ENCODE measurements at regions not wholly inside any gene's neighbourhood (a gene's known extent, or its start where the extent isn't known, plus 50 kb on each side); places are given as distances from the start of the nearest gene placed in this dataset.
A peak's percentile ranks its signal among the peaks of the same experiment; 100 is the strongest.

- TF ChIP-seq TAF1 (IDR thresholded peaks at IDR 0.05; ENCODE audit: borderline replicate concordance, low read depth, low read length) (no peak), POLR2AphosphoS5 (IDR thresholded peaks at IDR 0.05; ENCODE audit: low read depth, low read length) (no peak), POLR2A (IDR thresholded peaks at IDR 0.05; ENCODE audit: low read depth, low read length) (no peak)
- DNase-seq (ENCODE audit: insufficient read length) (no peak), FAIRE-seq (no peak)
These were observed 289.8 kb upstream of the KLF6 start for GRCh38 chr10:4074545-4075407.

- FAIRE-seq: no peak
These were observed 288.9 kb upstream of the KLF6 start for GRCh38 chr10:4073912-4074311.

GRCh38 chr10:4070921-4071660 is 286.1 kb upstream of the KLF6 start:
- no peak for FAIRE-seq
- TF ChIP-seq POLR2AphosphoS5 (IDR thresholded peaks at IDR 0.05; ENCODE audit: low read depth, low read length) (no peak), POLR2A (IDR thresholded peaks at IDR 0.05; ENCODE audit: low read depth, low read length) (no peak), TAF1 (IDR thresholded peaks at IDR 0.05; ENCODE audit: borderline replicate concordance, low read depth, low read length) (no peak)
- no peak for DNase-seq (ENCODE audit: insufficient read length)

More at GRCh38 chr10:4073912-4074311, 288.9 kb upstream of the KLF6 start:
- no peak for DNase-seq (ENCODE audit: insufficient read length)
- TF ChIP-seq TAF1 (IDR thresholded peaks at IDR 0.05; ENCODE audit: borderline replicate concordance, low read depth, low read length) (no peak), POLR2AphosphoS5 (IDR thresholded peaks at IDR 0.05; ENCODE audit: low read depth, low read length) (no peak), POLR2A (IDR thresholded peaks at IDR 0.05; ENCODE audit: low read depth, low read length) (no peak)

GRCh38 chr10:4070184-4070583 is 285.2 kb upstream of the KLF6 start:
- DNase-seq (ENCODE audit: insufficient read length): no peak
- FAIRE-seq: no peak
- TF ChIP-seq POLR2A (IDR thresholded peaks at IDR 0.05; ENCODE audit: low read depth, low read length) (no peak), POLR2AphosphoS5 (IDR thresholded peaks at IDR 0.05; ENCODE audit: low read depth, low read length) (no peak), TAF1 (IDR thresholded peaks at IDR 0.05; ENCODE audit: borderline replicate concordance, low read depth, low read length) (no peak)

GRCh38 chr10:4069491-4069890 is 284.5 kb upstream of the KLF6 start:
- DNase-seq (ENCODE audit: insufficient read length): no peak
- no peak for FAIRE-seq
- TF ChIP-seq POLR2AphosphoS5 (IDR thresholded peaks at IDR 0.05; ENCODE audit: low read depth, low read length) (no peak), POLR2A (IDR thresholded peaks at IDR 0.05; ENCODE audit: low read depth, low read length) (no peak), TAF1 (IDR thresholded peaks at IDR 0.05; ENCODE audit: borderline replicate concordance, low read depth, low read length) (no peak)

- no peak for DNase-seq (ENCODE audit: insufficient read length)
- TF ChIP-seq TAF1 (IDR thresholded peaks at IDR 0.05; ENCODE audit: borderline replicate concordance, low read depth, low read length) (no peak), POLR2A (IDR thresholded peaks at IDR 0.05; ENCODE audit: low read depth, low read length) (no peak), POLR2AphosphoS5 (IDR thresholded peaks at IDR 0.05; ENCODE audit: low read depth, low read length) (no peak)
- no peak for FAIRE-seq
These were observed 283.6 kb upstream of the KLF6 start for GRCh38 chr10:4068629-4069028.

GRCh38 chr10:4067931-4068561 is 283.0 kb upstream of the KLF6 start:
- FAIRE-seq (no peak), DNase-seq (ENCODE audit: insufficient read length) (no peak)
- TF ChIP-seq POLR2AphosphoS5 (IDR thresholded peaks at IDR 0.05; ENCODE audit: low read depth, low read length) (no peak), TAF1 (IDR thresholded peaks at IDR 0.05; ENCODE audit: borderline replicate concordance, low read depth, low read length) (no peak), POLR2A (IDR thresholded peaks at IDR 0.05; ENCODE audit: low read depth, low read length) (no peak)

- TF ChIP-seq TAF1 (IDR thresholded peaks at IDR 0.05; ENCODE audit: borderline replicate concordance, low read depth, low read length) (no peak), POLR2AphosphoS5 (IDR thresholded peaks at IDR 0.05; ENCODE audit: low read depth, low read length) (no peak), POLR2A (IDR thresholded peaks at IDR 0.05; ENCODE audit: low read depth, low read length) (no peak)
These were observed 282.5 kb upstream of the KLF6 start for GRCh38 chr10:4067531-4067930.

GRCh38 chr10:4066581-4067390 is 281.8 kb upstream of the KLF6 start:
- TF ChIP-seq POLR2AphosphoS5 (IDR thresholded peaks at IDR 0.05; ENCODE audit: low read depth, low read length) (no peak), TAF1 (IDR thresholded peaks at IDR 0.05; ENCODE audit: borderline replicate concordance, low read depth, low read length) (no peak), POLR2A (IDR thresholded peaks at IDR 0.05; ENCODE audit: low read depth, low read length) (no peak)
- FAIRE-seq (no peak), DNase-seq (ENCODE audit: insufficient read length) (no peak)

More at GRCh38 chr10:4067531-4067930, 282.5 kb upstream of the KLF6 start:
- no peak for DNase-seq (ENCODE audit: insufficient read length)
- FAIRE-seq: peak; percentile 17

GRCh38 chr10:4064489-4064888 is 279.5 kb upstream of the KLF6 start:
- no peak for DNase-seq (ENCODE audit: insufficient read length)
- FAIRE-seq: no peak
- TF ChIP-seq TAF1 (IDR thresholded peaks at IDR 0.05; ENCODE audit: borderline replicate concordance, low read depth, low read length) (no peak), POLR2AphosphoS5 (IDR thresholded peaks at IDR 0.05; ENCODE audit: low read depth, low read length) (no peak), POLR2A (IDR thresholded peaks at IDR 0.05; ENCODE audit: low read depth, low read length) (no peak)

All from GM12892 (cell line).